ENCODE measurements at regions not wholly inside any gene's neighbourhood (a gene's known extent, or its start where the extent isn't known, plus 50 kb on each side); places are given as distances from the start of the nearest gene placed in this dataset.

- TF ChIP-seq CTCF (conservative IDR thresholded peaks at IDR 0.05 in 1 of 2, IDR thresholded peaks at IDR 0.05 in 1 of 2; ENCODE audit: extremely low read depth in 1 of 2, insufficient read depth in 1 of 2, low read depth in 1 of 2, low read length in 2 of 2) = no peak
- TF ChIP-seq EZH2 (IDR thresholded peaks at IDR 0.05; ENCODE audit: borderline replicate concordance, low read length) = no peak
These were observed 213.7 kb upstream of the NR4A3 start for GRCh38 chr9:99607842-99608448.
